Body of pancreas (tissue), 4 donors: ENCODE measurements at regions not wholly inside any gene's neighbourhood (a gene's known extent, or its start where the extent isn't known, plus 50 kb on each side); places are given as distances from the start of the nearest gene placed in this dataset.
"Not testable (repeated sequence)": the region's sequence is repeated elsewhere in the genome, so short reads cannot be mapped to it uniquely, and the experiment has no call there.

Experiments
- ATAC-seq: fragments of 150-250 bp; one replicate; pipeline ENCODE4 v1.9.1; 2016
- DNase-seq, 4 donors: peaks; one replicate each; pipeline ENCODE4 v3.0.0-alpha.2; 2019
- H3K27ac ChIP-seq, 4 donors: fragments of 200-600 bp; sonication (generic); 1 replicate in 3 of 4; 2 replicates in 1 of 4; pipeline versions ENCODE4 v1.5.1 to v1.6.1; 2016 to 2019; ENCODE audit warnings: mild to moderate bottlenecking in 1 of 4, mixed read lengths in 1 of 4, moderate library complexity in 1 of 4
- H3K27me3 ChIP-seq, 2 donors: fragments of 200-600 bp; sonication (generic); one replicate each; pipeline ENCODE4 v1.6.0; 2016; ENCODE audit warnings: mild to moderate bottlenecking in 1 of 2
- H3K36me3 ChIP-seq, 2 donors: fragments of 200-600 bp; sonication (generic); replicated peaks in 1 of 2; 2 replicates each; pipeline ENCODE4 v1.5.1; 2016; ENCODE audit warnings: low read depth in 2 of 2; ENCODE audit not compliant: insufficient read depth in 1 of 2
- H3K4me1 ChIP-seq: fragments of 200-600 bp; sonication (generic); one replicate; pipeline ENCODE4 v1.6.0; 2016
- H3K4me3 ChIP-seq, 2 donors: fragments of 200-600 bp; sonication (generic); 1 replicate in 1 of 2; 2 replicates in 1 of 2; pipeline ENCODE4 v1.5.1; 2016 to 2019
- H3K9me3 ChIP-seq, 3 donors: fragments of 200-600 bp; sonication (generic); 1 replicate in 2 of 3; 2 replicates in 1 of 3; pipeline ENCODE4 v1.5.1; 2016
- POLR2A ChIP-seq, 3 donors: fragments of 450-650 bp; IDR thresholded peaks; one replicate each; pipeline ENCODE4 v1.6.1; 2016; ENCODE audit warnings: antibody characterized with exemption in 3 of 3, mild to moderate bottlenecking in 2 of 3
- WGBS, 2 donors: methylation state at CpG; one replicate each; pipeline ENCODE4 v1.1.5; 2017; 5-methylcytosine and 5-hydroxymethylcytosine counted together
- intact Hi-C: fragments of 100-400 bp; cut with DNase I; formaldehyde crosslinking; loops from one replicate; pipeline ENCODE4 v1.15.1; 2023
- TF ChIP-seq, protein P1 (sequence below), 7 experiments: fragments of 450-650 bp in 4 of 7; fragments of 200-600 bp in 3 of 7; sonication (generic) in 3 of 7; IDR thresholded peaks; one replicate each; pipeline ENCODE4 v1.5.1; 2016 to 2019; ENCODE audit warnings: antibody characterized with exemption in 7 of 7

DNA sequence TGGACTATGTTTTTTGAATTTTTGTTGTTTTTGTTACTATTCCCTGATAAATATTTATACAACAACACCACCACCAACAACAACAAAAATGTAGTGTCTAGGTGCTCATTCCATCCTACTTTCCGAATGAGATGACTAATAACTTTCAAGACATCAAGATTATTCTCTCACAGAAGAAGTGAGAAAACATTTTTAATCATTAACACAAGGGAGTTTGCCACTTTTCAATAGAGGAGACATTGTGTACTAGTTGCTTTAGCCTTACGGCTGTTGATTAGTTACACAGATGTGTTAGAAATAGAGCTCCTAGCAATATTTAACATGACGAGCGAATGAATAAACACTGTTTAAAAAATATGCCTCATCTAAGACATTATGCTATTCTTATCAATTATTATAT lies 898.8 kb downstream of the C4orf33 start:
- H3K4me1 ChIP-seq = no peaks in the 10 kb centered on the region
- TF ChIP-seq, protein P1, sequence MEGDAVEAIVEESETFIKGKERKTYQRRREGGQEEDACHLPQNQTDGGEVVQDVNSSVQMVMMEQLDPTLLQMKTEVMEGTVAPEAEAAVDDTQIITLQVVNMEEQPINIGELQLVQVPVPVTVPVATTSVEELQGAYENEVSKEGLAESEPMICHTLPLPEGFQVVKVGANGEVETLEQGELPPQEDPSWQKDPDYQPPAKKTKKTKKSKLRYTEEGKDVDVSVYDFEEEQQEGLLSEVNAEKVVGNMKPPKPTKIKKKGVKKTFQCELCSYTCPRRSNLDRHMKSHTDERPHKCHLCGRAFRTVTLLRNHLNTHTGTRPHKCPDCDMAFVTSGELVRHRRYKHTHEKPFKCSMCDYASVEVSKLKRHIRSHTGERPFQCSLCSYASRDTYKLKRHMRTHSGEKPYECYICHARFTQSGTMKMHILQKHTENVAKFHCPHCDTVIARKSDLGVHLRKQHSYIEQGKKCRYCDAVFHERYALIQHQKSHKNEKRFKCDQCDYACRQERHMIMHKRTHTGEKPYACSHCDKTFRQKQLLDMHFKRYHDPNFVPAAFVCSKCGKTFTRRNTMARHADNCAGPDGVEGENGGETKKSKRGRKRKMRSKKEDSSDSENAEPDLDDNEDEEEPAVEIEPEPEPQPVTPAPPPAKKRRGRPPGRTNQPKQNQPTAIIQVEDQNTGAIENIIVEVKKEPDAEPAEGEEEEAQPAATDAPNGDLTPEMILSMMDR (IDR thresholded peaks at IDR 0.05) = no peak
- no peak for TF ChIP-seq POLR2A (IDR thresholded peaks at IDR 0.05)
- H3K27me3 ChIP-seq = no peaks in the 10 kb centered on the region
- no peaks in the 10 kb centered on the region for H3K36me3 ChIP-seq
- H3K9me3 ChIP-seq = no peaks in the 10 kb centered on the region
- ATAC-seq (peak; percentile 45), DNase-seq (no peak)
- 47 to 62% methylated on average over 4 of the region's 4 CpGs for WGBS, 2 donors
- intact Hi-C loops = no loop called here
- no peak overlapping the region for H3K27ac ChIP-seq
- no peak overlapping the region for H3K4me3 ChIP-seq

DNA sequence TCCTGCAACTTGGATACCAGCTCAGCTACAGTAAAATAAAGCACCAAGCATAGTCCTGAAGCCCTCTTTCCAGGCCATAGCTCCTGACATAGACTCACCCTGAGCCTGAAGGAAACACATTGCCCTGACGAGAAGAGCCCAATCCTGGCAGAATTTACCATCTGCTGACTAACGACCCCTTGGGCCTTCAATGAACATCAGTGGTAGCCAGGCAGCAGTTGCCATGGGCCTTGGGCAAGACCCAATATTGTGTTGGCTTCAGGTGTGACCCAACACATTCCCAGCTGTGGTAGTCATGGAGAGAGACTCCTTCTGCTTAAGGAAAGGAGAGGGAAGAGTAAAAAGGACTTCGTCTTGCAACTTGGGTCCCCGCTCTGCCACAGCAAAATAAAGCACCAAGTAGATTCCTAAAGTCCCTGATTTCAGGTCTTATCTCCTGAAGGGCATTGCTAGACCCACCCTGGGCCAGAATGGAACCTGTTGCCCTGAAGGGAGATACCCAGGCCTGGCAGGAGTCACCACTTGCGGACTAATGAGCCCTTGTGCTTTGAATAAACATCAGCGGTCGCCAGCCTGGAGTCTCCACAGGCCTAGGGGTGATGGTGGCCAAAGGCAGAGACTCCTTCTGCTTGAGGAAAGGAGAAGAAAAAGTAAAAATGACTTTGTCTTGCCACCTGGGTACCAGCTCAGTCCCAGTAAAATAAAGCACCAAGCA lies 902.6 kb downstream of the C4orf33 start:
- intact Hi-C loops = no loop called here
- Histone ChIP-seq H3K36me3 (no peaks in the 10 kb centered on the region), H3K4me1 (no peaks in the 10 kb centered on the region), H3K4me3 (no peak overlapping the region), H3K27me3 (no peaks in the 10 kb centered on the region), H3K27ac (no peak overlapping the region), H3K9me3 (no peaks in the 10 kb centered on the region)
- no peak for DNase-seq
- TF ChIP-seq, protein P1 (IDR thresholded peaks at IDR 0.05) = no peak
- TF ChIP-seq POLR2A (IDR thresholded peaks at IDR 0.05) = no peak
- no peak for ATAC-seq
- WGBS, 2 donors = 90 to 97% methylated on average over 6 to 7 of the region's 7 CpGs

DNA sequence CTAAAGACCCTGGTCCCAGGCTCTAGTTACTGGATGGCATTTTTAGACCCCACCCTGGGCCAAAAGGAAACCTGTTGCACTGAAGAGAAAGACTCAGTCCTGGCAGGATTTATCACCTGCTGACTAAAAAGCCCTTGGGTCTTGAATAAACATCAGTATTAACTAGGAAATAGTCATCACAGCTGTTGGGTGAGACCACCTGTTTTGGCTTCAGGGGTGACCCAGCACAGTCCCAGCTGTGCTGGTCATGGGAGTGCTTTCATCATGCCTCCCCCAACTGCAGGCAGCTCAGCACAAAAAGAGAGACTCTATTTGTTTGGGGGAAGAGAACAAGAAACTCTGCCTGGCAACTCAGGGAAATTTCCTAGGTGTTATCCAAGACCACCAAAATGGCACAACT lies 903.2 kb downstream of the C4orf33 start:
- no peak overlapping the region for H3K27ac ChIP-seq
- DNase-seq = no peak
- no peaks in the 10 kb centered on the region for H3K36me3 ChIP-seq
- no peak for TF ChIP-seq POLR2A (IDR thresholded peaks at IDR 0.05)
- TF ChIP-seq, protein P1 (IDR thresholded peaks at IDR 0.05) = no peak
- H3K9me3 ChIP-seq = no peaks in the 10 kb centered on the region
- intact Hi-C loops = no loop called here
- H3K4me3 ChIP-seq = no peak overlapping the region
- no peak for ATAC-seq
- no peaks in the 10 kb centered on the region for H3K27me3 ChIP-seq
- no peaks in the 10 kb centered on the region for H3K4me1 ChIP-seq

DNA sequence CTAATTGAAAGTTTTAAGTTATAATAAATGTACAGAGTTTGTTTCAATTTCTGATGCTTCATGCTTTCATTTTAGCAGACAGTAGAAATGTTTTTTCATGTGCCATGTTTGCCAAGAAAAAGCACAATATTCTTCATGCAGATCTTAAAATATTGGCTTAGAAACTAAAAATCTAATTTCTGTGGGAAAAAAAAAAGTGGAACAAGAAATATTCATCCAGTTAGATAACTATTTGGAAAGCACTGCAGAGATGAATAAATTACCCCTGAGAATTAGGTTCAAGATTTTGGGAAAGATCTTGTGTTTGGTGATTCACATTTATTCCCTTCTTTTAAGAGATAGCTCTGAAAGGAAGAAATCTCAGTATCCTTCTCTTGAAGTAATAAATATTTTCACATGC lies 912.5 kb downstream of the C4orf33 start:
- Histone ChIP-seq H3K27me3 (no peaks in the 10 kb centered on the region), H3K27ac (no peak overlapping the region), H3K9me3 (no peaks in the 10 kb centered on the region), H3K4me1 (no peaks in the 10 kb centered on the region), H3K4me3 (no peak overlapping the region), H3K36me3 (no peaks in the 10 kb centered on the region)
- no peak for DNase-seq
- ATAC-seq = no peak
- TF ChIP-seq, protein P1 (IDR thresholded peaks at IDR 0.05) = no peak
- TF ChIP-seq POLR2A (IDR thresholded peaks at IDR 0.05) = no peak
- intact Hi-C loops = no loop called here

DNA sequence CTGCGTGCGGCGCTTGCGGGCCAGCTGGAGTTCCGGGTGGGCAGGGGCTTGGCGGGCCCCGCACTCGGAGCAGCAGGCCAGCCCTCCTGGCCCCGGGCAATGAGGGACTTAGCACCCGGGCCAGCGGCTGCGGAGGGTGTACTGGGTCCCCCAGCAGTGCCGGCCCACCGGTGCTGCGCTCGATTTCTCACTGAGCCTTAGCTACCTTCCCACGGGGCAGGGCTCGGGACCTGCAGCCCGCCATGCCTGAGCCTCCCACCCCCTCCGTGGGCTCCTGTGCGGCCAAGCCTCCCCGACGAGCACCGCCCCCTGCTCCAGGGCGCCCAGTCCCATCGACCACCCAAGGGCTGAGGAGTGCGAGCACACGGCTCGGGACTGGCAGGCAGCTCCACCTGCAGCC lies 916.9 kb downstream of the C4orf33 start:
- H3K9me3 ChIP-seq, H3K4me1 ChIP-seq, DNase-seq, H3K27me3 ChIP-seq, ATAC-seq, H3K36me3 ChIP-seq, H3K27ac ChIP-seq, H3K4me3 ChIP-seq, intact Hi-C loops: not testable (repeated sequence)
- 91 to 98% methylated on average over 17 to 18 of the region's 29 CpGs for WGBS, 2 donors
